ENCODE measurements at regions not wholly inside any gene's neighbourhood (a gene's known extent, or its start where the extent isn't known, plus 50 kb on each side); places are given as distances from the start of the nearest gene placed in this dataset.

GRCh38 chr3:124269619-124270018, 277.7 kb upstream of the ROPN1 start:
- no peak for TF ChIP-seq POLR2AphosphoS5 (IDR thresholded peaks at IDR 0.05)
- no peak for TF ChIP-seq CTCF (IDR thresholded peaks at IDR 0.05)
- TF ChIP-seq POLR2A (IDR thresholded peaks at IDR 0.05) = no peak
- H3K4me1 ChIP-seq = peaks cover 0 to 7% of the 10 kb centered on the region in 2 donors
- H3K36me3 ChIP-seq = no peaks in the 10 kb centered on the region
- intact Hi-C loops (cut with DNase I; ENCODE audit: low total_unique reads) = no loop called here
- no peaks in the 10 kb centered on the region for H3K9me3 ChIP-seq
- no peak for DNase-seq (ENCODE audit: low spot score in 2 of 2)
- H3K27ac ChIP-seq = no peak overlapping the region
- no peaks in the 10 kb centered on the region for H3K27me3 ChIP-seq
- no peak overlapping the region for H3K4me3 ChIP-seq

GRCh38 chr3:124272605-124273151, 280.8 kb upstream of the ROPN1 start:
- Histone ChIP-seq H3K4me3 (no peak overlapping the region), H3K27ac (peak overlapping the region; percentile 7 to 73), H3K27me3 (no peaks in the 10 kb centered on the region), H3K36me3 (no peaks in the 10 kb centered on the region), H3K4me1 (peaks cover 3 to 5% of the 10 kb centered on the region in 2 donors), H3K9me3 (no peaks in the 10 kb centered on the region)
- DNase-seq (ENCODE audit: low spot score in 2 of 2) = no peak
- intact Hi-C loops (cut with DNase I; ENCODE audit: low total_unique reads) = no loop called here
- TF ChIP-seq POLR2AphosphoS5 (IDR thresholded peaks at IDR 0.05) = no peak
- TF ChIP-seq POLR2A (IDR thresholded peaks at IDR 0.05) = no peak
- TF ChIP-seq CTCF (IDR thresholded peaks at IDR 0.05) = no peak

- TF ChIP-seq CTCF (IDR thresholded peaks at IDR 0.05) (no peak), POLR2AphosphoS5 (IDR thresholded peaks at IDR 0.05) (no peak), POLR2A (IDR thresholded peaks at IDR 0.05) (no peak)
- Histone ChIP-seq H3K27ac (peak overlapping the region in 1 of 2 donors; percentile 69), H3K4me1 (peaks cover 3 to 6% of the 10 kb centered on the region in 2 donors), H3K36me3 (no peaks in the 10 kb centered on the region), H3K4me3 (no peak overlapping the region), H3K9me3 (no peaks in the 10 kb centered on the region), H3K27me3 (no peaks in the 10 kb centered on the region)
- intact Hi-C loops (cut with DNase I; ENCODE audit: low total_unique reads) = no loop called here
- no peak for DNase-seq (ENCODE audit: low spot score in 2 of 2)
Measured at GRCh38 chr3:124273651-124274050, 281.7 kb upstream of the ROPN1 start.

- Histone ChIP-seq H3K4me1 (peaks cover 3 to 6% of the 10 kb centered on the region in 2 donors), H3K4me3 (no peak overlapping the region), H3K36me3 (no peaks in the 10 kb centered on the region), H3K27me3 (no peaks in the 10 kb centered on the region), H3K27ac (peak overlapping the region in 1 of 2 donors; percentile 69), H3K9me3 (no peaks in the 10 kb centered on the region)
- intact Hi-C loops (cut with DNase I; ENCODE audit: low total_unique reads) = no loop called here
- no peak for DNase-seq (ENCODE audit: low spot score in 2 of 2)
- TF ChIP-seq POLR2A (IDR thresholded peaks at IDR 0.05) = no peak
- no peak for TF ChIP-seq CTCF (IDR thresholded peaks at IDR 0.05)
- no peak for TF ChIP-seq POLR2AphosphoS5 (IDR thresholded peaks at IDR 0.05)
Measured at GRCh38 chr3:124274051-124274450, 282.1 kb upstream of the ROPN1 start.

GRCh38 chr3:124275412-124275811, 283.5 kb upstream of the ROPN1 start:
- intact Hi-C loops (cut with DNase I; ENCODE audit: low total_unique reads) = no loop called here
- Histone ChIP-seq H3K27ac (peak overlapping the region in 1 of 2 donors; percentile 85), H3K27me3 (no peaks in the 10 kb centered on the region), H3K36me3 (no peaks in the 10 kb centered on the region), H3K4me3 (no peak overlapping the region), H3K4me1 (peaks cover 3 to 6% of the 10 kb centered on the region in 2 donors), H3K9me3 (no peaks in the 10 kb centered on the region)
- no peak for TF ChIP-seq CTCF (IDR thresholded peaks at IDR 0.05)
- no peak for TF ChIP-seq POLR2AphosphoS5 (IDR thresholded peaks at IDR 0.05)
- no peak for DNase-seq (ENCODE audit: low spot score in 2 of 2)
